SK-N-SH treated with all-trans-retinoic acid at 6 μM for 48 hours (cell line): ENCODE measurements at regions not wholly inside any gene's neighbourhood (a gene's known extent, or its start where the extent isn't known, plus 50 kb on each side); places are given as distances from the start of the nearest gene placed in this dataset.
A peak's percentile ranks its signal among the peaks of the same experiment; 100 is the strongest.

Experiments used
- ATAC-seq: fragments of 200-7000 bp; cut with Tn5 transposase; 3 replicates; pipeline ENCODE4 v1.9.1; 2020; ENCODE audit warnings: mild to moderate bottlenecking, moderate library complexity
- CSDC2 ChIP-seq: fragments of 250-450 bp; sonication (Bioruptor Pico); IDR thresholded peaks from 2 replicates; pipeline ENCODE4 v1.5.0; 2020; ENCODE audit warnings: mild to moderate bottlenecking, moderate library complexity
- ESRRG ChIP-seq: fragments of 250-450 bp; sonication (Bioruptor Pico); IDR thresholded peaks from 2 replicates; pipeline ENCODE4 v1.6.1; 2021; ENCODE audit warnings: mild to moderate bottlenecking
- ISL1 ChIP-seq: fragments of 250-450 bp; sonication (Bioruptor Pico); IDR thresholded peaks from 2 replicates; pipeline ENCODE4 v2.1.2; 2022; ENCODE audit warnings: mild to moderate bottlenecking, moderate library complexity
- OSR1 ChIP-seq: fragments of 250-450 bp; sonication (Bioruptor Pico); IDR thresholded peaks from 2 replicates; pipeline ENCODE4 v1.8.0; 2022; ENCODE audit warnings: moderate library complexity, mild to moderate bottlenecking, inconsistent platforms
- PPARA ChIP-seq: fragments of 250-450 bp; sonication (Bioruptor Pico); IDR thresholded peaks from 2 replicates; pipeline ENCODE4 v1.5.0; 2020; ENCODE audit warnings: mild to moderate bottlenecking, borderline replicate concordance
- RARB ChIP-seq: fragments of 250-450 bp; sonication (Bioruptor Pico); IDR thresholded peaks from 2 replicates; pipeline ENCODE4 v1.8.0; 2021; ENCODE audit warnings: mild to moderate bottlenecking, moderate library complexity
- TCF4 ChIP-seq: fragments of 250-450 bp; sonication (Bioruptor Pico); IDR thresholded peaks from 2 replicates; pipeline ENCODE4 v1.8.0; 2021; ENCODE audit warnings: mild to moderate bottlenecking, moderate library complexity, borderline replicate concordance
- TOX ChIP-seq: fragments of 250-450 bp; sonication (Bioruptor Pico); IDR thresholded peaks from 2 replicates; pipeline ENCODE4 v1.8.0; 2021; ENCODE audit warnings: mild to moderate bottlenecking, moderate library complexity, borderline replicate concordance
- ZFP3 ChIP-seq: fragments of 250-450 bp; sonication (Bioruptor Pico); IDR thresholded peaks from 2 replicates; pipeline ENCODE4 v1.5.0; 2020; ENCODE audit warnings: mild to moderate bottlenecking, moderate library complexity
- ZNF565 ChIP-seq: fragments of 450-650 bp; formaldehyde crosslinking; conservative IDR thresholded peaks from 2 replicates; pipeline ENCODE4 v1.5.0; 2020; ENCODE audit warnings: low read depth, mild to moderate bottlenecking, moderate library complexity
- ZNF70 ChIP-seq: fragments of 450-650 bp; formaldehyde crosslinking; IDR thresholded peaks from 2 replicates; pipeline ENCODE4 v1.5.0; 2020; ENCODE audit warnings: mild to moderate bottlenecking, moderate library complexity
- ZNF8 ChIP-seq: fragments of 450-650 bp; formaldehyde crosslinking; IDR thresholded peaks from 2 replicates; pipeline ENCODE4 v1.5.0; 2020; ENCODE audit warnings: mild to moderate bottlenecking, moderate library complexity
- TF ChIP-seq, protein P1 (sequence below): fragments of 250-450 bp; sonication (Bioruptor Pico); IDR thresholded peaks from 2 replicates; pipeline ENCODE4 v1.5.1; 2021; ENCODE audit warnings: mild to moderate bottlenecking, moderate library complexity
- TF ChIP-seq, protein P2 (sequence below): fragments of 250-450 bp; sonication (Bioruptor Pico); IDR thresholded peaks from 2 replicates; pipeline ENCODE4 v1.5.1; 2020; ENCODE audit warnings: low read depth, mild to moderate bottlenecking, moderate library complexity
- TF ChIP-seq, protein P3 (sequence below): fragments of 250-450 bp; sonication (Bioruptor Pico); IDR thresholded peaks from 2 replicates; pipeline ENCODE4 v1.8.0; 2020; ENCODE audit warnings: mild to moderate bottlenecking, moderate library complexity, borderline replicate concordance
- TF ChIP-seq, protein P4 (sequence below): fragments of 250-450 bp; sonication (Bioruptor Pico); IDR thresholded peaks from 2 replicates; pipeline ENCODE4 v1.5.0; 2020; ENCODE audit warnings: mild to moderate bottlenecking, moderate library complexity

DNA sequence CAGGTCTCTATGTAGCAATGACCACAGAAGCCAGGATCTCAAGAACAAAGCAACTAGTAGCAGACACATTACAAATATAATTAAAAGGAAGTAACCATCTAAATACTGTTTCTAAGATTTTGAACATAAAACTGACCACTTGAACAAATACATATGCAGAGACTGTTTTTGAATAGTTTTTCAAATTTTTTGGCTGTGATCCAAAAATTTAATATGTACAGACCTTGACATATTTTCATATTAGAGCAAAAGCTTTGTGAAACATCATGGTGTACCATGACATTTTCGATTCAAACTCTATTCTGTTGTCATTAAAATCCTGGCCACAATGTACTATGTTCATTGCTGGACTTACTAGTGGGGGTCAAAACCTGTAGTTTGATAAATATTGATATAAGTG is 126.5 kb downstream of the NUDT12 start:
- ATAC-seq: no peak
- TF ChIP-seq, protein P1, sequence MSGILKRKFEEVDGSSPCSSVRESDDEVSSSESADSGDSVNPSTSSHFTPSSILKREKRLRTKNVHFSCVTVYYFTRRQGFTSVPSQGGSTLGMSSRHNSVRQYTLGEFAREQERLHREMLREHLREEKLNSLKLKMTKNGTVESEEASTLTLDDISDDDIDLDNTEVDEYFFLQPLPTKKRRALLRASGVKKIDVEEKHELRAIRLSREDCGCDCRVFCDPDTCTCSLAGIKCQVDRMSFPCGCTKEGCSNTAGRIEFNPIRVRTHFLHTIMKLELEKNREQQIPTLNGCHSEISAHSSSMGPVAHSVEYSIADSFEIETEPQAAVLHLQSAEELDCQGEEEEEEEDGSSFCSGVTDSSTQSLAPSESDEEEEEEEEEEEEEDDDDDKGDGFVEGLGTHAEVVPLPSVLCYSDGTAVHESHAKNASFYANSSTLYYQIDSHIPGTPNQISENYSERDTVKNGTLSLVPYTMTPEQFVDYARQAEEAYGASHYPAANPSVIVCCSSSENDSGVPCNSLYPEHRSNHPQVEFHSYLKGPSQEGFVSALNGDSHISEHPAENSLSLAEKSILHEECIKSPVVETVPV: no peak
- TF ChIP-seq PPARA (no peak), ZNF565 (CRISPR knock-in tag) (no peak)

DNA sequence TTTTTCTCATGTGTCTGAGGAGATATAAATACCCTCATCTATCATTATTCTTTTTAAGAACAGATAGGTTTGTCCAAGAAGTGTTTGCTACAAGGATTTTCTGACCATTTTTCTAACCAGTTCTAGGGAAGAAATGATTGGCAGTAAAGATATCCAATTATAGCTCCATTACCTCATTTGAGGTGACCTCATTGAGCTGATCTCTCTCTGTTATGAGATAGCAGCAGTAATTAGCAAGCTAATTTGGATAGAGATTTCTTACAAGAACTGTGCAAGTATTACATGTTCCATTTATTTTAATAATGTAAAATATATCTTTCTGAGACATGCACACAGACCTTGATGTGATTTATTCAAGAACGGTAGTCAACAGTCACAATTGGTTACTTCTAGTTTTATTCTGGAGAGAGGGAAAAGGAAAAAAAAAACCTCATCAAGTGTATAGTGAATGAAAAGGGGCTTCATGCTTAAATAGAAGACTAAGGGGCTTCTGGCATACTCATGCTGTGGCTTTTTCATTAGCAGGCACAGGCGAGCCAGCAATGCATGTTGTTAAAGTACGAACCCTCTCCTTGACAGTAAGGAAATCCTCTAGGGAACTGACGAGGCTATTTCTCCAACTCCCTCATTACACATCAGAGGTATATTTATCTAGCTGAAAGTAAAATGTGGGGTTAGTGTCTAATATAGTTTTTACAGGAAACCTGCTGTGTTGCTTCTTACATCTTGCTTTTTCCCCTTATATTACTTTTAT is 127.3 kb downstream of the NUDT12 start:
- TF ChIP-seq, protein P2, sequence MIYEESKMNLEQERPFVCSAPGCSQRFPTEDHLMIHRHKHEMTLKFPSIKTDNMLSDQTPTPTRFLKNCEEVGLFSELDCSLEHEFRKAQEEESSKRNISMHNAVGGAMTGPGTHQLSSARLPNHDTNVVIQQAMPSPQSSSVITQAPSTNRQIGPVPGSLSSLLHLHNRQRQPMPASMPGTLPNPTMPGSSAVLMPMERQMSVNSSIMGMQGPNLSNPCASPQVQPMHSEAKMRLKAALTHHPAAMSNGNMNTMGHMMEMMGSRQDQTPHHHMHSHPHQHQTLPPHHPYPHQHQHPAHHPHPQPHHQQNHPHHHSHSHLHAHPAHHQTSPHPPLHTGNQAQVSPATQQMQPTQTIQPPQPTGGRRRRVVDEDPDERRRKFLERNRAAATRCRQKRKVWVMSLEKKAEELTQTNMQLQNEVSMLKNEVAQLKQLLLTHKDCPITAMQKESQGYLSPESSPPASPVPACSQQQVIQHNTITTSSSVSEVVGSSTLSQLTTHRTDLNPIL: 0 out of 2 replicates have a peak, but pooled peaks have one; percentile 45
- TF ChIP-seq RARB (no peak), ZNF8 (CRISPR knock-in tag) (no peak), ISL1 (CRISPR knock-in tag) (no peak)
- TF ChIP-seq, protein P3, sequence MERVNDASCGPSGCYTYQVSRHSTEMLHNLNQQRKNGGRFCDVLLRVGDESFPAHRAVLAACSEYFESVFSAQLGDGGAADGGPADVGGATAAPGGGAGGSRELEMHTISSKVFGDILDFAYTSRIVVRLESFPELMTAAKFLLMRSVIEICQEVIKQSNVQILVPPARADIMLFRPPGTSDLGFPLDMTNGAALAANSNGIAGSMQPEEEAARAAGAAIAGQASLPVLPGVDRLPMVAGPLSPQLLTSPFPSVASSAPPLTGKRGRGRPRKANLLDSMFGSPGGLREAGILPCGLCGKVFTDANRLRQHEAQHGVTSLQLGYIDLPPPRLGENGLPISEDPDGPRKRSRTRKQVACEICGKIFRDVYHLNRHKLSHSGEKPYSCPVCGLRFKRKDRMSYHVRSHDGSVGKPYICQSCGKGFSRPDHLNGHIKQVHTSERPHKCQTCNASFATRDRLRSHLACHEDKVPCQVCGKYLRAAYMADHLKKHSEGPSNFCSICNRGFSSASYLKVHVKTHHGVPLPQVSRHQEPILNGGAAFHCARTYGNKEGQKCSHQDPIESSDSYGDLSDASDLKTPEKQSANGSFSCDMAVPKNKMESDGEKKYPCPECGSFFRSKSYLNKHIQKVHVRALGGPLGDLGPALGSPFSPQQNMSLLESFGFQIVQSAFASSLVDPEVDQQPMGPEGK (CRISPR knock-in tag): no peak
- ATAC-seq: no peak

DNA sequence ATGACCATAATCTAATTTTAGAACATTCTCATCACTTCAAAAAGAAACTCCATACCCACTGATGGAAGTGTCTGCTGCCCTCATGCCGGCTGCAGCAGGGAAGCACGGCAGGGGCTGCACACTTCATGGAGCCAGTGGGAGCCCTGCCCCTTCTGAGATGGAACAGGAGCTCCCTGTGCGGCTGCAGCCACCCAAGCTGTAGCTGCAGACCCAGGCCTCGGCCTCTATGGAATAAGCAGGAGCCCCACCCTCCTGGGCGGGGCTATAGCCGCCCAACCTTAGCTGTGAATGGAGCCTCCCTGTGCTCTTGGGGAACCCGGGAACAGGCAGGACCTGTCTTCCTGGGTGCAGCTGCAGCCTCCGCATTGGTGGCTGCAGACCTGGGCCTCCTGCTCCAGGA is 128.5 kb downstream of the NUDT12 start:
- no peak for ATAC-seq

More for the DNA sequence above, 128.5 kb downstream of the NUDT12 start:
- TF ChIP-seq OSR1 (no peak), CSDC2 (CRISPR knock-in tag) (no peak), RARB (no peak), ISL1 (CRISPR knock-in tag) (no peak), ZNF70 (CRISPR knock-in tag) (no peak), TOX (CRISPR knock-in tag) (no peak), ZFP3 (CRISPR knock-in tag) (no peak), TCF4 (CRISPR knock-in tag) (no peak), ESRRG (CRISPR knock-in tag) (no peak)
- TF ChIP-seq, protein P3 (CRISPR knock-in tag): no peak
- TF ChIP-seq, protein P1: no peak
- TF ChIP-seq, protein P4, sequence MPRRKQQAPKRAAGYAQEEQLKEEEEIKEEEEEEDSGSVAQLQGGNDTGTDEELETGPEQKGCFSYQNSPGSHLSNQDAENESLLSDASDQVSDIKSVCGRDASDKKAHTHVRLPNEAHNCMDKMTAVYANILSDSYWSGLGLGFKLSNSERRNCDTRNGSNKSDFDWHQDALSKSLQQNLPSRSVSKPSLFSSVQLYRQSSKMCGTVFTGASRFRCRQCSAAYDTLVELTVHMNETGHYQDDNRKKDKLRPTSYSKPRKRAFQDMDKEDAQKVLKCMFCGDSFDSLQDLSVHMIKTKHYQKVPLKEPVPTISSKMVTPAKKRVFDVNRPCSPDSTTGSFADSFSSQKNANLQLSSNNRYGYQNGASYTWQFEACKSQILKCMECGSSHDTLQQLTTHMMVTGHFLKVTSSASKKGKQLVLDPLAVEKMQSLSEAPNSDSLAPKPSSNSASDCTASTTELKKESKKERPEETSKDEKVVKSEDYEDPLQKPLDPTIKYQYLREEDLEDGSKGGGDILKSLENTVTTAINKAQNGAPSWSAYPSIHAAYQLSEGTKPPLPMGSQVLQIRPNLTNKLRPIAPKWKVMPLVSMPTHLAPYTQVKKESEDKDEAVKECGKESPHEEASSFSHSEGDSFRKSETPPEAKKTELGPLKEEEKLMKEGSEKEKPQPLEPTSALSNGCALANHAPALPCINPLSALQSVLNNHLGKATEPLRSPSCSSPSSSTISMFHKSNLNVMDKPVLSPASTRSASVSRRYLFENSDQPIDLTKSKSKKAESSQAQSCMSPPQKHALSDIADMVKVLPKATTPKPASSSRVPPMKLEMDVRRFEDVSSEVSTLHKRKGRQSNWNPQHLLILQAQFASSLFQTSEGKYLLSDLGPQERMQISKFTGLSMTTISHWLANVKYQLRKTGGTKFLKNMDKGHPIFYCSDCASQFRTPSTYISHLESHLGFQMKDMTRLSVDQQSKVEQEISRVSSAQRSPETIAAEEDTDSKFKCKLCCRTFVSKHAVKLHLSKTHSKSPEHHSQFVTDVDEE: no peak
- TF ChIP-seq, protein P2: no peak
- TF ChIP-seq, all 23 proteins: peak for 0
